Suprapubic skin (tissue), 4 donors: ENCODE measurements at regions not wholly inside any gene's neighbourhood (a gene's known extent, or its start where the extent isn't known, plus 50 kb on each side); places are given as distances from the start of the nearest gene placed in this dataset.

Experiments
- DNase-seq, 2 donors: peaks; one replicate each; pipeline ENCODE4 v3.0.0-alpha.2; 2019; ENCODE audit warnings: low spot score in 2 of 2
- H3K27ac ChIP-seq: fragments of 200-600 bp; sonication (generic); one replicate; pipeline ENCODE4 v1.5.1; 2019
- H3K27me3 ChIP-seq: fragments of 200-600 bp; sonication (generic); one replicate; pipeline ENCODE4 v1.5.1; 2019
- H3K36me3 ChIP-seq: fragments of 200-600 bp; sonication (generic); one replicate; pipeline ENCODE4 v1.5.1; 2019
- H3K4me1 ChIP-seq: fragments of 200-600 bp; sonication (generic); one replicate; pipeline ENCODE4 v1.5.1; 2019
- H3K4me3 ChIP-seq: fragments of 200-600 bp; sonication (generic); one replicate; pipeline ENCODE4 v1.5.1; 2019; ENCODE audit warnings: mild to moderate bottlenecking
- H3K9me3 ChIP-seq: fragments of 200-600 bp; sonication (generic); one replicate; pipeline ENCODE4 v1.5.1; 2019
- EP300 ChIP-seq: sonication (generic); formaldehyde crosslinking; IDR thresholded peaks from one replicate; pipeline ENCODE4 v1.6.1; 2017; ENCODE audit warnings: antibody characterized with exemption
- POLR2A ChIP-seq, 2 donors: fragments of 450-650 bp; IDR thresholded peaks; one replicate each; pipeline ENCODE4 v1.6.1; 2017; ENCODE audit warnings: antibody characterized with exemption in 2 of 2, mild to moderate bottlenecking in 2 of 2, moderate library complexity in 2 of 2
- POLR2AphosphoS5 ChIP-seq, 3 donors: sonication (generic); formaldehyde crosslinking; IDR thresholded peaks; one replicate each; pipeline ENCODE4 v1.6.1; 2017; ENCODE audit warnings: antibody characterized with exemption in 3 of 3
- WGBS: methylation state at CpG from one replicate; pipeline ENCODE4 v1.1.5; 2018; 5-methylcytosine and 5-hydroxymethylcytosine counted together
- TF ChIP-seq, protein P1 (sequence below), 2 donors: fragments of 200-600 bp in 1 of 2; fragments of 450-650 bp in 1 of 2; sonication (generic) in 1 of 2; IDR thresholded peaks; one replicate each; pipeline ENCODE4 v1.5.1; 2016 to 2019; ENCODE audit warnings: antibody characterized with exemption in 2 of 2, mild to moderate bottlenecking in 1 of 2, moderate library complexity in 1 of 2

DNA sequence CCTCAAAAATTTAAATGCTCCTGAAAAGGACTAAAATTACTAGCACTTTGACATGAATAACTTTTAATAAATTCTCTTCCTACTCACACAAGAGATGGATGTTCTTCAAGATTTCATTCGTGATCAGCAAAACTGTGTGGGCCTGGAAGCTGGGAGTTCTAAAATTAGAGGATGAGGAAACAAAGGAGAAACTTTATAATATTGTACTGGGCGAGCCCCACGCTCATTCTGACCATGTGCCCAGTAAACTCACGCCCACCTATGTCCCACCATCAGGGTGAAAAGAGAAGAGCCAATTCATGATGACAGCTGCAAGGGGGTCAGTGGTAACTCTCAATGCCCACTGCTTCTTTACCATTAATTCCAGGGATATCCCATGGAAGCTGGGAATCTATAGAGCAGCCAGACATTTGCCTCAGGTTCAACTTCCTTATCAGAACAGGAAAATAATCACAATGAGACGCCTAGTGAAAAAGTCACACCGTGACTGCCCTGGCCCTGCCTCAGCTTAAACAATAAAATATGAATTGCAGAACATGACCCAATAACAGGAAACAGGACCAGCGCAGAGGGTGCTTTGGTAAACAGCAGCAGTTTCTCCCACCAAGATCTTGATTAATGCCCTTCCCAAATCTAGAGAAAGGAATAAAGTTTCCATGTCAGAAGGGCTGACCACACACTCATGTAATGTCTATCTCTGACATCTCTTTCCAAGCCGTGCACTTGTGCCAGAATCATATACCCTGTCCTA, 438.6 kb downstream of the TXNL1 start:
- DNase-seq: no peak
- Histone ChIP-seq H3K27me3 (no peaks in the 10 kb centered on the region), H3K9me3 (no peaks in the 10 kb centered on the region), H3K36me3 (no peaks in the 10 kb centered on the region), H3K4me3 (no peak overlapping the region), H3K4me1 (peaks cover 3% of the 10 kb centered on the region), H3K27ac (no peak overlapping the region)
- TF ChIP-seq EP300 (no peak), POLR2A (IDR thresholded peaks at IDR 0.05) (no peak), POLR2AphosphoS5 (IDR thresholded peaks at IDR 0.05) (no peak)
- TF ChIP-seq, protein P1, sequence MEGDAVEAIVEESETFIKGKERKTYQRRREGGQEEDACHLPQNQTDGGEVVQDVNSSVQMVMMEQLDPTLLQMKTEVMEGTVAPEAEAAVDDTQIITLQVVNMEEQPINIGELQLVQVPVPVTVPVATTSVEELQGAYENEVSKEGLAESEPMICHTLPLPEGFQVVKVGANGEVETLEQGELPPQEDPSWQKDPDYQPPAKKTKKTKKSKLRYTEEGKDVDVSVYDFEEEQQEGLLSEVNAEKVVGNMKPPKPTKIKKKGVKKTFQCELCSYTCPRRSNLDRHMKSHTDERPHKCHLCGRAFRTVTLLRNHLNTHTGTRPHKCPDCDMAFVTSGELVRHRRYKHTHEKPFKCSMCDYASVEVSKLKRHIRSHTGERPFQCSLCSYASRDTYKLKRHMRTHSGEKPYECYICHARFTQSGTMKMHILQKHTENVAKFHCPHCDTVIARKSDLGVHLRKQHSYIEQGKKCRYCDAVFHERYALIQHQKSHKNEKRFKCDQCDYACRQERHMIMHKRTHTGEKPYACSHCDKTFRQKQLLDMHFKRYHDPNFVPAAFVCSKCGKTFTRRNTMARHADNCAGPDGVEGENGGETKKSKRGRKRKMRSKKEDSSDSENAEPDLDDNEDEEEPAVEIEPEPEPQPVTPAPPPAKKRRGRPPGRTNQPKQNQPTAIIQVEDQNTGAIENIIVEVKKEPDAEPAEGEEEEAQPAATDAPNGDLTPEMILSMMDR (IDR thresholded peaks at IDR 0.05): no peak
- WGBS: 76% methylated on average over 8 of the region's 8 CpGs

DNA sequence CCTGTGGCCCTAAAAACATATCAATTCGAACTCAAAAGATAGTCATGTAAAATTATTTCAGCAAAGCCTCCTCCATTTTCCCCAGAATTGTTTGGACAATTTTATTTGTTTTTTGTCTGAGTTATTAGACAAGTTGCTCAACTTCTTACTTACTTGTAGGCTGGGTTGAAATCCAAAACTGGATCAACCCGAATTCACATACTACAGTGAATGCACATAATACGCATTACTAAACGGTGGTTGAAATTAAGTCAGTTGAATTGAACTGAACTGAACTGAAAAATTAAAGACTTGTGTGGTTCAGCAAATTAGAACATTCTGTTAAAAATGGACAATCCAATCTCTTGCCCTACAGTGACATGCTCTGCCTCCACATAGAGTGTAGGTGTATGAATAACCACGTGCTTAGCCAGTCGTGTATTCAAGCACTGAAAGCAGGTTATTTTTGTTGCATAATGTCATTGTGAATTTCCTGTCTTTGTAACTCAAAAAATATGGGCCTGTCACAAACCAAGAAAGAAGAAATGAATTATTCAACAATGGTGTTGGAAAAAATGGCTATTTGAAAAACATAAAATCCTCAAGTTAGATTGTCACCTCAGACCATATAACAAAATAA, 441.0 kb downstream of the TXNL1 start:
- Histone ChIP-seq H3K27me3 (no peaks in the 10 kb centered on the region), H3K36me3 (no peaks in the 10 kb centered on the region), H3K4me1 (peaks cover 3% of the 10 kb centered on the region), H3K27ac (no peak overlapping the region), H3K9me3 (no peaks in the 10 kb centered on the region), H3K4me3 (no peak overlapping the region)
- TF ChIP-seq POLR2A (IDR thresholded peaks at IDR 0.05) (no peak), EP300 (no peak), POLR2AphosphoS5 (IDR thresholded peaks at IDR 0.05) (no peak)
- TF ChIP-seq, protein P1 (IDR thresholded peaks at IDR 0.05): no peak
- no peak for DNase-seq
- WGBS: 78% methylated on average over 6 of the region's 6 CpGs

DNA sequence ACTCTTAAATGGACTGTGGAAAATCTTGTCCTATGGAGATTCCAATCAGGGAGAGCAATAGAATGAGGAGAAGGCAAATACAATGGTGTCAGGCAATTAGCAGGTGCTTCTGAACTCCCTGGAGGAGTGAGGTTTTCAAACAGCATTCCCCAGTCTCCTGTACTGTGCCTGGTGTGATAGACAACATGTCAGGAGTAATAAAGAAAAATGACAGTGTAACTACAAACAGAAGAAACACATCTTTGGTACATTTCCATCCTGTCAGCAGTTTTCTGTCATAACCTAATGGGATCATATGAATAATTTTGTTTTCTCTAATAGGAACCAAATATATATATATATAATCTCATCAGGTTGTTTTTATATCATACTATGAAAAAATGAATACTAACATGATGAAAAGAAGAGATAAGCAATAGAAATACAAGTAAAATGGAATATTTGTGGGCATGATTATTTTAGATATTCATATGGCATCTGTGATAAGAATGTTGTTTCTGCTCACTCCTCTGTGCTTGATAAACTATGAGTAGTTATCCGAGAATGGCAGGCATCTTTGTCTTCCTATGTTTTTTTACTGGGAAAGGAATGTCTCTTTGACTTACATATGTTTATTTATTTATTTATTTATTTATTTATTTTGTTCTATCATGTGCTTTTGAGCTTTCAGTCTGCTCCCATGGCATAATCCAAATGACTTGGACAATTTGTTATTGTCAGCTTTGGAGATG, 441.7 kb downstream of the TXNL1 start:
- TF ChIP-seq, protein P1 (IDR thresholded peaks at IDR 0.05): no peak
- TF ChIP-seq POLR2A (IDR thresholded peaks at IDR 0.05) (no peak), EP300 (no peak), POLR2AphosphoS5 (IDR thresholded peaks at IDR 0.05) (no peak)
- no peak for DNase-seq
- Histone ChIP-seq H3K4me1 (peaks cover 3% of the 10 kb centered on the region), H3K4me3 (no peak overlapping the region), H3K36me3 (no peaks in the 10 kb centered on the region), H3K27me3 (no peaks in the 10 kb centered on the region), H3K27ac (no peak overlapping the region), H3K9me3 (no peaks in the 10 kb centered on the region)
- 89% methylated on average over 1 of the region's 1 CpG for WGBS

DNA sequence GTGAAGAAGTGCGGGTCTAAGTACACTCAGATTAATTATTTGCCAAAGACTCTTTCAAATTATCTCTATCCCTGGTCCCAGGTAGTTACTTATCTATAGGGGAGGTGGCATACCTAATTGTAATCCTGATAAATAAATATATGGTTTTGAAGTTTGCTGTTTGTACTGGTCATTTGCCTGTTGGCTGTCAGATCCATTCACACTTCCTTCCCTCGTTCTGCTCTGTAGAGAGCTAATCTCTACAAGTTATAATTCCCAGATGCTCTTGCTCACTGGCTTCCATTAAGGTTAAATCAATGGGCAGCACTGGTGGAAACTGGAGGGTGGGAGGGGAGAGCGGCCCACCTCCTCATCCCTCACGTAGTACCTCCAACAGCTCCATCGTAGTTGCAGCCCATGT, 447.1 kb downstream of the TXNL1 start:
- H3K27me3 ChIP-seq: no peaks in the 10 kb centered on the region
- no peaks in the 10 kb centered on the region for H3K36me3 ChIP-seq
- WGBS: 93% methylated on average over 5 of the region's 5 CpGs
- H3K9me3 ChIP-seq: no peaks in the 10 kb centered on the region
- no peak for DNase-seq
- H3K4me3 ChIP-seq: no peak overlapping the region
- TF ChIP-seq POLR2A (IDR thresholded peaks at IDR 0.05): no peak
- no peak for TF ChIP-seq EP300
- TF ChIP-seq, protein P1 (IDR thresholded peaks at IDR 0.05): no peak
- TF ChIP-seq POLR2AphosphoS5 (IDR thresholded peaks at IDR 0.05): no peak
- H3K27ac ChIP-seq: no peak overlapping the region
- no peaks in the 10 kb centered on the region for H3K4me1 ChIP-seq

DNA sequence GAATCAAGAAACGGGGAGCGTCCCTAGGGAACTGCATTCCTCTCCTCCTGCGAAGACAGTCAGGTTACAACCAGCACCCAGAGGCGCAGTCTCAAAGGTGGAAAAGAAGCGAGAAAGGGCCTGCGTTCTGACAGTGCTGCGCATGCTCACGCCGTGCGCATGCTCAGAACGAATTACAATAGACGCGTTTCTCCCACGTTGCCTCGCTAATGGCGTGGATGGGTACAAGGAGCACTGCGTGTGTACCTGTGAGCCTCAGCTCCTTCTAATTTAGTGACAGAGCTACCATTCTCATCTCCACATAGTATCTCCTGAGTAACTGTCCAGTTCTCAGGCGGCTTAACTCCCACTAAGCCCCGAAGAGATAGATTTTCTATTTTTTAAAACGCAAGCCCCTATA, 448.8 kb downstream of the TXNL1 start:
- no peak for TF ChIP-seq POLR2A (IDR thresholded peaks at IDR 0.05)
- TF ChIP-seq, protein P1 (IDR thresholded peaks at IDR 0.05): no peak
- TF ChIP-seq POLR2AphosphoS5 (IDR thresholded peaks at IDR 0.05): no peak
- TF ChIP-seq EP300: no peak
- no peaks in the 10 kb centered on the region for H3K27me3 ChIP-seq
- no peak for DNase-seq
- 89% methylated on average over 20 of the region's 20 CpGs for WGBS
- H3K4me1 ChIP-seq: no peaks in the 10 kb centered on the region
- no peak overlapping the region for H3K27ac ChIP-seq
- no peak overlapping the region for H3K4me3 ChIP-seq
- no peaks in the 10 kb centered on the region for H3K36me3 ChIP-seq
- no peaks in the 10 kb centered on the region for H3K9me3 ChIP-seq
